Vagina (tissue), 2 donors: ENCODE measurements at regions not wholly inside any gene's neighbourhood (a gene's known extent, or its start where the extent isn't known, plus 50 kb on each side); places are given as distances from the start of the nearest gene placed in this dataset.
"Not testable (repeated sequence)": the region's sequence is repeated elsewhere in the genome, so short reads cannot be mapped to it uniquely, and the experiment has no call there.

Experiments
- DNase-seq, 2 donors: peaks; one replicate each; pipeline ENCODE4 v3.0.0-alpha.2; 2017; ENCODE audit errors: extremely low spot score in 2 of 2
- H3K27ac ChIP-seq: fragments of 200-600 bp; sonication (generic); one replicate; pipeline ENCODE4 v1.5.1; 2019
- H3K27me3 ChIP-seq: fragments of 200-600 bp; sonication (generic); one replicate; pipeline ENCODE4 v1.5.1; 2019
- H3K36me3 ChIP-seq, 2 donors: fragments of 200-600 bp; sonication (generic); one replicate each; pipeline ENCODE4 v1.5.1; 2017 to 2019
- H3K4me1 ChIP-seq: fragments of 200-600 bp; sonication (generic); one replicate; pipeline ENCODE4 v1.5.1; 2019
- H3K4me3 ChIP-seq, 2 donors: fragments of 200-600 bp; sonication (generic); 1 replicate in 1 of 2; 2 replicates in 1 of 2; pipeline ENCODE4 v1.5.1; 2016 to 2019
- H3K9me3 ChIP-seq: fragments of 200-600 bp; sonication (generic); one replicate; pipeline ENCODE4 v1.5.1; 2019
- POLR2A ChIP-seq, 2 donors: fragments of 450-650 bp; IDR thresholded peaks; one replicate each; pipeline ENCODE4 v1.6.1; 2017; ENCODE audit warnings: antibody characterized with exemption in 2 of 2, mild to moderate bottlenecking in 2 of 2, moderate library complexity in 2 of 2
- POLR2AphosphoS5 ChIP-seq, 2 donors: sonication (generic); formaldehyde crosslinking; IDR thresholded peaks; one replicate each; pipeline ENCODE4 v1.9.0; 2017; ENCODE audit warnings: antibody characterized with exemption in 2 of 2, mild to moderate bottlenecking in 2 of 2, low read depth in 1 of 2; ENCODE audit not compliant: insufficient read depth in 1 of 2
- intact Hi-C: fragments of 100-400 bp; cut with DNase I; formaldehyde crosslinking; loops from one replicate; pipeline ENCODE4 v1.15.1; 2023
- TF ChIP-seq, protein P1 (sequence below), 3 experiments: fragments of 450-650 bp in 2 of 3; fragments of 200-600 bp in 1 of 3; sonication (generic) in 1 of 3; IDR thresholded peaks; one replicate each; pipeline ENCODE4 v1.5.1; 2017 to 2019; ENCODE audit warnings: antibody characterized with exemption in 3 of 3, mild to moderate bottlenecking in 2 of 3, moderate library complexity in 2 of 3

- Histone ChIP-seq H3K36me3 (no peaks in the 10 kb centered on the region), H3K9me3 (no peaks in the 10 kb centered on the region), H3K4me1 (no peaks in the 10 kb centered on the region), H3K27ac (no peak overlapping the region), H3K27me3 (no peaks in the 10 kb centered on the region), H3K4me3 (no peak overlapping the region)
- no peak for DNase-seq
- intact Hi-C loops, result no loop called here
- TF ChIP-seq POLR2A (IDR thresholded peaks at IDR 0.05) (no peak), POLR2AphosphoS5 (IDR thresholded peaks at IDR 0.05; ENCODE audit: insufficient read depth in 1 of 2, low read depth in 1 of 2) (no peak)
Observed at GRCh38 chr3:94374439-94375161, 311.7 kb downstream of the NSUN3 start.

GRCh38 chr3:94377123-94377696, 314.3 kb downstream of the NSUN3 start:
- H3K4me3 ChIP-seq, H3K36me3 ChIP-seq, H3K27me3 ChIP-seq, intact Hi-C loops, H3K4me1 ChIP-seq, H3K27ac ChIP-seq, H3K9me3 ChIP-seq, DNase-seq: not testable (repeated sequence)

- H3K9me3 ChIP-seq, H3K27me3 ChIP-seq, H3K4me1 ChIP-seq, intact Hi-C loops, H3K36me3 ChIP-seq, H3K4me3 ChIP-seq, H3K27ac ChIP-seq, DNase-seq: not testable (repeated sequence)
Observed at GRCh38 chr3:94377863-94378262, 315.0 kb downstream of the NSUN3 start.

DNA sequence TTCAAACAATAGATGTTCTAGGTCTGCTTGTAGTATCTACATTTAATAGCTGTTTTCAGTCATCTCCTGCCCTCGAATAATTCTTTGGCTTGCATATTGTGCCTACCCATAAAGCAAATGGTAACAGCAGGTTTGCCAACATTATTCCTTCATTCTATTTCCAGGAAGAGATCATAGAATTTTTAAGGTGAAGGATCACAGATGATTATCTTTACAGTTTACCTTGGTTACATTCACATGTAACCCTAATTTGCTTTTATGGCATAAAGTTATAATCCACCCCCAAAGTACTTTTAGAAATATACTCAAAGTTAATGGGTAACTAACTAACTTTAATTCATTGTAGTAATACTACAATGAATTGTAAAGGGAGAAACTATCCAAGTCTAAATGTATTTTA, 315.5 kb downstream of the NSUN3 start:
- intact Hi-C loops, result no loop called here
- Histone ChIP-seq H3K36me3 (no peaks in the 10 kb centered on the region), H3K4me3 (no peak overlapping the region), H3K27me3 (no peaks in the 10 kb centered on the region), H3K9me3 (no peaks in the 10 kb centered on the region), H3K27ac (no peak overlapping the region), H3K4me1 (no peaks in the 10 kb centered on the region)
- DNase-seq, result no peak
- no peak for TF ChIP-seq POLR2AphosphoS5 (IDR thresholded peaks at IDR 0.05; ENCODE audit: insufficient read depth in 1 of 2, low read depth in 1 of 2)
- TF ChIP-seq, protein P1, sequence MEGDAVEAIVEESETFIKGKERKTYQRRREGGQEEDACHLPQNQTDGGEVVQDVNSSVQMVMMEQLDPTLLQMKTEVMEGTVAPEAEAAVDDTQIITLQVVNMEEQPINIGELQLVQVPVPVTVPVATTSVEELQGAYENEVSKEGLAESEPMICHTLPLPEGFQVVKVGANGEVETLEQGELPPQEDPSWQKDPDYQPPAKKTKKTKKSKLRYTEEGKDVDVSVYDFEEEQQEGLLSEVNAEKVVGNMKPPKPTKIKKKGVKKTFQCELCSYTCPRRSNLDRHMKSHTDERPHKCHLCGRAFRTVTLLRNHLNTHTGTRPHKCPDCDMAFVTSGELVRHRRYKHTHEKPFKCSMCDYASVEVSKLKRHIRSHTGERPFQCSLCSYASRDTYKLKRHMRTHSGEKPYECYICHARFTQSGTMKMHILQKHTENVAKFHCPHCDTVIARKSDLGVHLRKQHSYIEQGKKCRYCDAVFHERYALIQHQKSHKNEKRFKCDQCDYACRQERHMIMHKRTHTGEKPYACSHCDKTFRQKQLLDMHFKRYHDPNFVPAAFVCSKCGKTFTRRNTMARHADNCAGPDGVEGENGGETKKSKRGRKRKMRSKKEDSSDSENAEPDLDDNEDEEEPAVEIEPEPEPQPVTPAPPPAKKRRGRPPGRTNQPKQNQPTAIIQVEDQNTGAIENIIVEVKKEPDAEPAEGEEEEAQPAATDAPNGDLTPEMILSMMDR (IDR thresholded peaks at IDR 0.05), result no peak
- no peak for TF ChIP-seq POLR2A (IDR thresholded peaks at IDR 0.05)

DNA sequence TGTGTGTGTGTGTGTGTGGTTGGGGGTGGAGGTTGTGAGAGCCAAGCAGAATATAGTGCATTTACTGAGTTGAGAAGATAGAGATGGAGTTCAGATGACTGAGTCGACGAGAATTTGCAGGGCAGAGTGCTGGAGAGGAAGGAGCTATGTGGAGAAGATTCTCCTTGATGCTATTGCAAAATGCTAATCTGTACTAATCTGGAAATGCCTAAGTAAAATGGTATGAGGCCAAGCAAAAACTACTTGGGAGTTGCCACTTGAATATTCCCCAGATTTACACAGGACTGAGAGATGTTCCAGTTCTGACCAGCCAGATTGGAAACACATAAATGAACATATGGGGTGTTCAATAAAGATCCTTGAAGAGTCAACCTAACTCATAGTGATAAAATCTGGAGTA, 316.4 kb downstream of the NSUN3 start:
- TF ChIP-seq, protein P1 (IDR thresholded peaks at IDR 0.05), result no peak
- no peak for TF ChIP-seq POLR2A (IDR thresholded peaks at IDR 0.05)
- no peak for TF ChIP-seq POLR2AphosphoS5 (IDR thresholded peaks at IDR 0.05; ENCODE audit: insufficient read depth in 1 of 2, low read depth in 1 of 2)
- Histone ChIP-seq H3K36me3 (no peaks in the 10 kb centered on the region), H3K27me3 (no peaks in the 10 kb centered on the region), H3K4me3 (no peak overlapping the region), H3K27ac (no peak overlapping the region), H3K4me1 (no peaks in the 10 kb centered on the region), H3K9me3 (no peaks in the 10 kb centered on the region)
- DNase-seq, result no peak
- intact Hi-C loops, result no loop called here

DNA sequence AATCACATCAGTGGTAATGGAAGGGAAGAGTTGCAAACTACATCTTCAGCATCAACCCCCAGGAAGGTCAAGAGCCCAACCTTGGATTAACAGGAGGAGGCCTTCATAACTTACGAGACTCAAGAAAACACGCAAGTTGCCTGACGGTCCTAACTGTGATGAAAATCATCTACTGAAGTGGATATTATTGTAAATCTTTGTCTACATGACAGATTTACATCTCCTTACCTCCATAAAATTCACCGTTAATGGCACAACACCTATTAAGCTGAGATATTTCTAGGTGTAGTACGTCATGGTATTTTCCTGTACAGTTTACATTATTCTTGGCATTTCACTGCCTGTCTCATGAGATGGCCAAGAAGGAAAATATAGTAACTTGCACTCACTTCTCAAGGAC, 332.0 kb downstream of the NSUN3 start:
- intact Hi-C loops, result no loop called here
- no peaks in the 10 kb centered on the region for H3K4me1 ChIP-seq
- no peaks in the 10 kb centered on the region for H3K27me3 ChIP-seq
- no peaks in the 10 kb centered on the region for H3K9me3 ChIP-seq
- H3K27ac ChIP-seq, result no peak overlapping the region
- no peak for DNase-seq
- no peak overlapping the region for H3K4me3 ChIP-seq
- TF ChIP-seq POLR2A (IDR thresholded peaks at IDR 0.05), result no peak
- TF ChIP-seq POLR2AphosphoS5 (IDR thresholded peaks at IDR 0.05; ENCODE audit: insufficient read depth in 1 of 2, low read depth in 1 of 2), result no peak
- TF ChIP-seq, protein P1 (IDR thresholded peaks at IDR 0.05), result no peak
- no peaks in the 10 kb centered on the region for H3K36me3 ChIP-seq
